ENCODE measurements at regions not wholly inside any gene's neighbourhood (a gene's known extent, or its start where the extent isn't known, plus 50 kb on each side); places are given as distances from the start of the nearest gene placed in this dataset.

- H3K27me3 ChIP-seq (ENCODE audit: control insufficient read depth in 2 of 2, insufficient read depth in 2 of 2, low read length in 2 of 2), result no peaks in the 10 kb centered on the region
- in situ Hi-C loops (cut with MboI), result no loop called here
- H3K9me1 ChIP-seq (ENCODE audit: control insufficient read depth, insufficient read depth, low read length), result no peaks in the 10 kb centered on the region
- no peak for TF ChIP-seq SLC30A9 (CRISPR knock-in tag; IDR thresholded peaks at IDR 0.05)
- TF ChIP-seq CREBBP (IDR thresholded peaks at IDR 0.05; ENCODE audit: low read depth, low read length), result no peak
- TF ChIP-seq NFIC (IDR thresholded peaks at IDR 0.05), result no peak
- no peak for TF ChIP-seq IRF1 (CRISPR knock-in tag; IDR thresholded peaks at IDR 0.05; ENCODE audit: borderline replicate concordance)
- no peak for TF ChIP-seq SNRNP70 (optimal IDR thresholded peaks at IDR 0.05; ENCODE audit: low read depth, low read length)
- ATAC-seq (no peak), FAIRE-seq (no peak), DNase-seq (ENCODE audit: extremely low read depth in 1 of 4, low spot score in 3 of 4) (no peak)
- H3K4me1 ChIP-seq (replicated peaks in 1 of 2; ENCODE audit: control insufficient read depth in 2 of 2, insufficient read depth in 2 of 2, low read length in 2 of 2), result no peaks in the 10 kb centered on the region
- ChIA-PET CTCF (ENCODE audit: low intra/inter-chr PET ratio) (no interaction called here), POLR2A (no interaction called here)
- H3K36me3 ChIP-seq (ENCODE audit: control insufficient read depth, insufficient read depth, low read length), result no peaks in the 10 kb centered on the region
- no peak overlapping the region for H2AFZ ChIP-seq (ENCODE audit: low read depth, low read length)
- BruUV-seq (replicated peaks), result no TSS peak
- H3K79me2 ChIP-seq (ENCODE audit: control insufficient read depth, insufficient read depth, low read length), result no peaks in the 10 kb centered on the region
- no peaks in the 10 kb centered on the region; the same call in 1 of the 2 replicates for H3K9me3 ChIP-seq (replicated peaks; ENCODE audit: control insufficient read depth, insufficient read depth, low read depth, low read length)
- 0% methylated on average over 3 of the region's 3 CpGs for WGBS (ENCODE audit: insufficient coverage, low coverage, missing lambda C conversion rate)
- no peak overlapping the region for H3K27ac ChIP-seq (ENCODE audit: extremely low read depth, low read depth, low read length)
- no peaks in the 10 kb centered on the region for H4K20me1 ChIP-seq (replicated peaks; ENCODE audit: control insufficient read depth, insufficient read depth, low read length)
- H3K9ac ChIP-seq (ENCODE audit: insufficient read depth in 1 of 2, low read depth in 2 of 2, low read length in 2 of 2), result no peak overlapping the region
- H3K4me2 ChIP-seq (ENCODE audit: insufficient read depth, low read length), result no peak overlapping the region
- intact Hi-C loops (cut with micrococcal nuclease), result no loop called here
- no peak overlapping the region for H3K4me3 ChIP-seq
Observed at GRCh38 chr3:23111797-23112196, 91.3 kb upstream of the UBE2E2 start.

- H3K4me2 ChIP-seq (ENCODE audit: insufficient read depth, low read length), result no peak overlapping the region
- H3K4me3 ChIP-seq, result no peak overlapping the region
- CTCF ChIA-PET (ENCODE audit: low intra/inter-chr PET ratio), result no interaction called here
- no peaks in the 10 kb centered on the region for H3K4me1 ChIP-seq (replicated peaks in 1 of 2; ENCODE audit: control insufficient read depth in 2 of 2, insufficient read depth in 2 of 2, low read length in 2 of 2)
- BruUV-seq (replicated peaks), result no TSS peak
- FAIRE-seq (no peak), DNase-seq (ENCODE audit: extremely low read depth in 1 of 4, low spot score in 3 of 4) (no peak), ATAC-seq (no peak)
- intact Hi-C loops (cut with micrococcal nuclease) (no loop called here), in situ Hi-C loops (cut with MboI) (no loop called here)
- H3K27ac ChIP-seq (ENCODE audit: extremely low read depth, low read depth, low read length), result no peak overlapping the region
- TF ChIP-seq ATF3 (IDR thresholded peaks at IDR 0.05) (no peak), ATF3 (CRISPR knock-in tag; conservative IDR thresholded peaks at IDR 0.05) (no peak), RAD51 (IDR thresholded peaks at IDR 0.05; ENCODE audit: borderline replicate concordance, low read depth) (no peak)
- 0% methylated on average over 1 of the region's 1 CpG for WGBS (ENCODE audit: insufficient coverage, low coverage, missing lambda C conversion rate)
- H3K36me3 ChIP-seq (ENCODE audit: control insufficient read depth, insufficient read depth, low read length), result no peaks in the 10 kb centered on the region
- H3K9me1 ChIP-seq (ENCODE audit: control insufficient read depth, insufficient read depth, low read length), result no peaks in the 10 kb centered on the region
- POLR2A ChIA-PET, result no interaction called here
- no peak overlapping the region for H3K9ac ChIP-seq (ENCODE audit: insufficient read depth in 1 of 2, low read depth in 2 of 2, low read length in 2 of 2)
- no peaks in the 10 kb centered on the region for H3K27me3 ChIP-seq (ENCODE audit: control insufficient read depth in 2 of 2, insufficient read depth in 2 of 2, low read length in 2 of 2)
- H3K9me3 ChIP-seq (replicated peaks; ENCODE audit: control insufficient read depth, insufficient read depth, low read depth, low read length), result no peaks in the 10 kb centered on the region; the same call in 1 of the 2 replicates
- H4K20me1 ChIP-seq (replicated peaks; ENCODE audit: control insufficient read depth, insufficient read depth, low read length), result no peaks in the 10 kb centered on the region
- H2AFZ ChIP-seq (ENCODE audit: low read depth, low read length), result no peak overlapping the region
- H3K79me2 ChIP-seq (ENCODE audit: control insufficient read depth, insufficient read depth, low read length), result no peaks in the 10 kb centered on the region
Observed at GRCh38 chr3:23112491-23112890, 90.6 kb upstream of the UBE2E2 start.
